GM19452 (cell line): ENCODE measurements at regions not wholly inside any gene's neighbourhood (a gene's known extent, or its start where the extent isn't known, plus 50 kb on each side); places are given as distances from the start of the nearest gene placed in this dataset.

Source experiments
- ATAC-seq: cut with Tn5 transposase; IDR thresholded peaks from one replicate; pipeline ENCODE4 v1.9.1; 2021; ENCODE audit not compliant: unreplicated experiment

- ATAC-seq = no peak
These were observed 177.3 kb upstream of the NUDT4 start for GRCh38 chr12:93200291-93200917.

GRCh38 chr12:93201990-93202389 is 175.7 kb upstream of the NUDT4 start:
- no peak for ATAC-seq

GRCh38 chr12:93202688-93203087 is 175.0 kb upstream of the NUDT4 start:
- ATAC-seq = no peak

DNA sequence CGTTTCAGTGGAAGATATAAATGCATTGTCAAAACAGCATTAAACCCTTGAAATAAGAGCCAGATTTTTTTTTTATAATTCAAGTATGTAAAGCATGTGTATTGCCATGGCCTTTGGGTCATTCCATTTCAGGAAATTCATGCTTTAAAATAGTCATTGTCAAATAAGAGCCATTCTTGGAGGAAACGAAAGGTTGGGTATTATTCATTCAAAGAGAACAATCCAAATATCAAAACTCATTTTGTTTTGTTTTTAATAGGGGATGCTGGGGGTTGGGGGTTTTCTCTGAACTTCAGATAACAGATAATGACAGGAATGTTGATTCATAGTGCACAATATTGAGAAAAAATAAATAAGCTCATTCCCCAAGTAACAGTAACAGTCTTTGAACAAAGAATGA is 174.4 kb upstream of the NUDT4 start:
- ATAC-seq = no peak

DNA sequence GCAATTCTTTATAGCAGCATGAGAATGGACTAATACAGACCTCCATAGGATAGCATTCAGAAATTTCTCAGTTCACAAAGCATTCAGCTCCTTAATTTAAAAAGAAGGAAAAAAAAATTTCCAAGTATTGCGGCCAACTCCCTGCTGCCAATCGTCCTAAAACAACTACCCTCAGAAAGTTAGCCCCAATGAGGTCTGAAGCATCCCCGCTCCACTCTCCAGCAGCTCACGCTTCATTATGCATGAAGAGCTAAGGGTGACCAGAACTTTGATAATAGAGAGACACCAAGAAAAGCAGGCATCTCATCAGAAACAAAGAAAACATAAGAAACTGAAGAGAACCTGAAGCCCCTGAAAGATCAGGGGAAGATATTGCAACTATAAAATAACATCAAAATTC is 172.8 kb upstream of the NUDT4 start:
- ATAC-seq = no peak

DNA sequence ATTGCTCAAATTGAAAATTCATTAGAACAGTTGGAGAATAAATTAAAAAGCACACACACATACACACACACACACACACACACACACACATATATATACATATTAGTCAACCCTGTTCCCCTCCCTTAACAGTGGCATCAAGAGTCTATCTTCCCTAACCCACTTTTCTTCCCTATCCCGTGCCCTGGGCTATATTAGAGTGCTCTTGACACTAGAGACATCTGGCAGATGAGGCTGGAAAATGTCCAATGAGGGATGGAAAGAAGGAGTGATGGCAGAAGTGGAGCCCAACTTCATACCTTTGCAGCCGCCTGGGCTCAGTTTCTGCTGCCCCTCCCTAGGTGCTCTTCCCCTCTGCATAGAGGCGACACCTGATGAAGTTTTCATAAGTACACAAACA is 172.4 kb upstream of the NUDT4 start:
- no peak for ATAC-seq

DNA sequence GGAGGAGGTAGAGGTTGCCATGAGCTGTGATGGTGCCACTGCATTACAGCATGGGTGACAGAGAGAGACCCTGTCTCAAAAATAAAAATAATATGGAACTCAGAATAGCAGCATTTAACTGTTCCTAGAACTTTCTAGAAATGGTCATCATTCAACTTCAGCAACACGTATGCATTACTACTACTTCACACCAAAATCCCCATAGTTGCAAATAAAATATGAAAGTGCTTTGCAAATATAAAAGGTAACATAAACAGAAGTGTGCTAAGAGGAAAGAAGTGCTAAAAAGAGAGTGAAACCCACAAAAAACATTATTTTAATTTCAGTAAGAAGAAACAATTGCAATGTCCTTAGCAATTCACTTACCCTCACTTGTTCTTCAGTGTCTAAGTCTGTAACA is 169.7 kb upstream of the NUDT4 start:
- ATAC-seq = no peak

DNA sequence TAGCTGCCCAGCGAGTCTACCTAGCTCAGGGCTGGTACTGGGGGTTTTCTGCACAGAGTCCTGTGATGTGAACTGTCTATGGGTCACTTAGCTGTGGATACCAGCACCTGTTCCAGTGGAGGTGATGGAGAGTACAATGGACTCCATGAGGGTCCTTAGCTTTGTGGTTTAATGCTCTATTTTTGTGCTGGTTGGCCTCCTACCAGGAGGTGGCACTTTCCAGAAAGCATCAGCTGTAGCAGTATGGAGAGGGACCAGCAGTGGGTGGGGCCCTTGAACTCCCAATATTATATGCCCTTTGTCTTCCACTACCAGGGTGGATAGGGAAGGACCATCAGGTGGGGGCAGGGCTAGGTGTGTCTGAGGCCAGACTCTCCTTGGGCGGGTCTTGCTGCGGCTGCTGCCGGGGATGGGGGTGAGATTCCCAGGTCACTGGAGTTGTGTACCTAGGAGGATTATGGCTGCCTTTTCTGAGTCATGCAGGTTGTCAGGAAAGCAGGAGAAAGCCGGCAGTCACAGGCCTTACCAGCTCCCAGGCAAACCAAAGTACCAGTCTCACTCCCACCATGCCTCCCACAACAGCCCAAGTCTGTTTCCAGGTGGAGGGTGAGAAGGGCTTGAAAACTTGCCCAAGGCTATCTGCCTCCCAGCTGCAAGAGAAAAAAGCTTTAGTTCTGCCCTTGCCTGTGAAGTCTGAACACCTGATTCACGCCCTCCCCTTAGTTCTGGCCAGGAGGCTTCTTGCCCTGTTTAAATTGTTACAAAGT is 163.0 kb upstream of the NUDT4 start:
- no peak for ATAC-seq

GRCh38 chr12:93215290-93215678 is 162.4 kb upstream of the NUDT4 start:
- ATAC-seq = no peak

GRCh38 chr12:93219947-93220346 is 157.8 kb upstream of the NUDT4 start:
- ATAC-seq = no peak

- ATAC-seq = no peak
These were observed 155.9 kb upstream of the NUDT4 start for GRCh38 chr12:93221841-93222240.

DNA sequence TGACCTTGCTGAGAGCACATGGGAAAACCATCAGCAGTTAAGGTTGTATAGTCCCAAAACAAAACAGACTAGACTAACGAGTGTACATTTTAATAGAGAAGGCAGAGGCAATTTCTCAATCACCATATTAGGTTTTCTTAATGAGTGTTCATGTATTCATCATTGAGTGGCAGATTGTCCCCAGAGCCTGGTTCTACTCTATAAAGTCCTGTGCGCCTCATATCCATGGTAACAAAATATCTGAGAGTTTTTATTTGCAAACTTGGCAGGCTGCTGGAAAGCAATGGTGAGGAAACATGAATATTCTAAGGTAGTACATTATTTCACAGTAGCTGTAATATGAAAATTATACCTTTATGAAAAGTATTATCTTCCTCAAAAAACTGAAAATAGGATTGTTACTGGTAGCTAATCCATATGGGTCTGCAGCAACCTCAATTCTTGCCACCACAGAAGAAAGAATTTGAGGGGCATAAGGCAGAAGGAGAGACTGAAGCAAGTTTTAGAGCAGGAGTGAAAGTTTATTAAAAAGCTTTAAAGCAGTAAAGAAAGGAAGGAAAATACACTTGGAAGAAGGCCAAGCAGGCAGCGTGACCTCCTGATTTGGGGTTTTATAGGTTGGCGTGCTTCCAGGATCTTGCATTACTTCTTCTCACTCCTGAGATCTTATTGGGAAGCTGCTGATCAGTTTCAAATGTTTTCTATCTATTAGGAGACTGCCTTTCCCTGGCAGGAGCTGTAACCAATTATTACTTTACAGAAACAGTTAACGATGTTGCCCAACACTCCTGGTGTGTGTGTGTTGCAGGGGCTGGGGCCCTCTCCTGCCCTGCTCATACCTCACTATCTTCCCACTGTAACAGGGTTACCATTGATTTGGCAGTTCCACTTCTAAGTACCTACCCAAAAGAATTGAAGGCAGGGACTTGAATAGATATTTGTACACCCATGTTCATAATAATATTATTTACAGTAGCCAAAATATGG is 154.0 kb upstream of the NUDT4 start:
- ATAC-seq = no peak

GRCh38 chr12:93225094-93225493 is 152.6 kb upstream of the NUDT4 start:
- no peak for ATAC-seq

DNA sequence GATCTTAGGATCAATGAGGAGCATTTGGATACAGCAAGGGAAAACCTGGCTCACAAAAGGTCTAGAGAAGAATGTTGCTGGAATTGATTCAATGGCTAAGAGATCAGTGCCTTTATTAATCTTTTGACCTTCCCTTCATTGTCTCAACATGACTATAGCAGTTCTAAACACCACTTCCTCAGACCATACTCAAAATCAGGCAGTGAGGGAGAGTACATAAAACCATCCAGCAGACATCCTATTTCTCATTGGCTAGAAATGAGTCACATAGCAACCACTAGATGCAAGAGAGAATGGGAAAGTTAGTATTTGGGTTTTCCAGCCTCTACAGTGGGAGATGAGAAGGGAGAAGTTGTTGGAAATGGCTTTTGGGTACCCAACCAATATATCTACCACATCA is 151.4 kb upstream of the NUDT4 start:
- ATAC-seq = no peak

DNA sequence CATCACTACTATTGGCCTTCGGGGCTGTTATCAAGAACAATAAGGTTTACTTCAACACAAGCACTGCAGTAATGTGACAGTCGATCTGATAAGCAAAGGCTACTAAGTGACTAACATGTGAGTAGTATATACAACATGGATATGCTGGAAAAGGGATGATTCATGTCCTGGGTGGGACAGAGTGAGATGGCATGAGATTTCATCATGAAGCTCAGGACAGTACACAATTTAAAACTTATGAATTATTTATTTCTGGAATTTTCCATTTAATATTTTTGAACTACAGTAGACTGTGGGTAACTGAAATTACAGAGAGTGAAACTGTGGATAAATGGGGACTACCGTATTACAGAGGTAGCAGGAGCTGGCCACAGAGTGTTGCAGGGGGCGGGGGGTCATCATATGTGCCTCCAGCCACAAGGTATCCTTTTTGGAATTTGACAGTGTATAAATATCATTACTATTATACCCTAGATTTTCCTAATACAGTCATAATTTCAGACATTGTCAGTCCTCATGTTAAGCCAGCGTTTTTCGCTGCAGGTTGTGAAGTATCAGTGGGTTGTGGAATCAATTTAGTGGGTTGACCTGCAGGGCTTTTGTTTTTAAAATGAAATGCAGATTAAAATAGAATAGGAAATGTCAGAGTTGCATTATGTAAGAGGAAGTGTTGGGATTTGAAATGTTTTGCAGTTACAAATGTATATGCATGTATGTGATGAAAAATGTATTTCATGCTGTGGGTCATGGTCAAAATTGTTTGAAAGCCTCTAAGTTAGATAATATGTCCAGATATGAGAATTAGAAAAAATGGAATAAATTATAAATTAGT is 148.0 kb upstream of the NUDT4 start:
- ATAC-seq = no peak

DNA sequence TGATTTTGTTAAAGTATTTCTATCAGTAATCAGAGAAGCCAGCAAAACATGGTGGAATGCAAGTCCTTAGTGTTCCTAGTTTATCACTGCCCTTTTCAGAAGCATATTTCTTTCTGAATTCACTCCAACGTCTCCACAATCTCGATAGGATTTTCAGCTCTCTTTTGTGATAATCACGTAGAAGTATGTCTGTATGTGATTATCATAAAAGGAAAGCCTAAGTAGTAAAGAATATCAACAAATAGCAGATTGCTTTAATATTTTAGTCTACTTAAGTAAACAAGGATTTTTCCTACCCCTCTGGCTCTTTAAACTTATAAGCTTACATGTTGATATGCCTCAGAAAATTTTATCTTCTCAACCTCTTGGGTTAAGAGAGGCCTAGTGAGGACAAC is 147.4 kb upstream of the NUDT4 start:
- no peak for ATAC-seq

DNA sequence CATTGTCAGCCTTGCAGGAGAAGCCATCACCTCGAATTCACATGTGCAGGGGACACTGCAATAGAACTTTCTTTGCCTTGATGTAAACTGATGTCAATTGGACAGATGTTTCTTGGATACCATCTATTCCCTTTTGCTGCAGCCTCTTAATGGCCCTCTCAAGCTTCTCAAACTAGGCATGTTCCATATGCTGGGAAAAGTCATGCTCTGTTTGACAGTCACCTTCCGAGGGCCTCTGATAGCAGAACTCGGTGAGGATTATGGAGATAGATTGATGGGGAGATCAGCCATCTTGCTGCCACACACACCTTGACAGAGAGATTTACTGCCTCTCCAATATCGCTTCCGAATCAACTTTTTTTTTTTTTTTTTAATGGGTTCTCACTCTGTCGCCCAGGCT is 145.8 kb upstream of the NUDT4 start:
- ATAC-seq = no peak

DNA sequence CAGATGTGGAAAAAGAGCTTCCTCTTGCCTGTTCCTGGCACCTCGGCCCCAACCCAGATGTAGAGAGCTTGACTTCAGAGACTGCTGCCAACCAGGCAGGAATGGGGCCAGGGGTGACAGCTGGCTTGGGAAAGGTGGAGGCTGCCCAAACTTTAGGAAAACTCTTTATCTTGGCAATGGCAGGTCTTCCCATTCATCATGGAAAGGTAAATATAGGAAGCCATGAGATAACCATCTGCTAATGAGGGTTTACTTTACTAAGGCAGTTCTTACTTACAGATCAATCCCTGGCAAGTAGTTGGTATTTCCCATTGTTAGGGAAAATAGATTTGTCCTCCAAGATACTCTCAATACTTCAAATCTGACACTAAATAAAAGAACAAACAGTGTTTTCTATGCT is 143.1 kb upstream of the NUDT4 start:
- no peak for ATAC-seq

GRCh38 chr12:93235881-93236280 is 141.8 kb upstream of the NUDT4 start:
- ATAC-seq = no peak

DNA sequence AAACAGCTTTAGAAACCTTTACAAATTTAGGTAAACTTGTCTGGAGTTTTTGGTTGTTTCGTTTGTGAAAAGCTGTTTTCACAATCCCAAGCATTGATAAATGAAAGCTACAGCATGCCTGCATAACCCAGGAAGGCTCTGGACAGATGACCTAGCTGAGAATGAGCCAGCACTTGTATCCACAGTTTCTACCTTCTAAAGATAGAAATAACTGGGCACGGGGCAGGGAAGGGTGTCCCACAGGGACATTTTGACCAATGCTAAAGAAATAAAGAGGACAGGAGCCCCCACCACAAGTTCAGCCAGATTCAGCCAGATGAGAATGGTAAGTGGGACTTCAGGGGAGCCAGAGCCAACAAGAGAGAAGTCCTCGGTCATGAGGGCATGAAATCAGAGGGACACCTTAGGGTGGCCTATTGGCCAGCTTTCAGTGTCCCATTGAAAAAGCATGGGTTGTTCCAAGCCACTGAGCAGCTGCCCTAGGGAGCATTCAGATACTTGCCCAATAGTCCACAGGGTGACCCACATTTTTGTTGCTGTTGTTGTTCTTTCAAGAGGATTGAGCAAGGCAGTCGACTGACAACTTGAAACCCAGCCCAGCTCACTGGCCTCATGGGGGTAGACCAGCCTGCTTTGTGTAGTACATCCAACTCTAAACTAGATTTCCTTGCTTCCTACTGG is 140.3 kb upstream of the NUDT4 start:
- ATAC-seq = no peak
